GM06990 (cell line): ENCODE measurements at regions not wholly inside any gene's neighbourhood (a gene's known extent, or its start where the extent isn't known, plus 50 kb on each side); places are given as distances from the start of the nearest gene placed in this dataset.

Source experiments
- DNase-seq: peaks from one replicate; pipeline ENCODE4 v3.0.0-alpha.2; 2011; ENCODE audit not compliant: insufficient read length; ENCODE audit errors: extremely low read depth
- H3K27me3 ChIP-seq: replicated peaks from 2 replicates; pipeline ENCODE4 v1.6.0; 2011; ENCODE audit warnings: low read length; ENCODE audit not compliant: control insufficient read depth, insufficient read depth
- H3K36me3 ChIP-seq: 2 replicates; pipeline ENCODE4 v1.5.1; 2011; ENCODE audit warnings: low read length; ENCODE audit not compliant: control insufficient read depth, insufficient read depth
- H3K4me3 ChIP-seq: replicated peaks from 2 replicates; pipeline ENCODE4 v1.5.1; 2011; ENCODE audit warnings: low read depth, mild to moderate bottlenecking, control low read depth, low read length
- CTCF ChIP-seq: IDR thresholded peaks from 2 replicates; pipeline ENCODE4 v1.5.1; 2011; ENCODE audit warnings: low read length, control low read depth, mild to moderate bottlenecking, inconsistent platforms; ENCODE audit not compliant: insufficient read depth, poor library complexity, severe bottlenecking

GRCh38 chr6:153405931-153406330 is 274.8 kb upstream of the RGS17 start:
- no peak for DNase-seq
- no peak for TF ChIP-seq CTCF
- H3K4me3 ChIP-seq: no peak overlapping the region
- no peaks in the 10 kb centered on the region for H3K27me3 ChIP-seq
- H3K36me3 ChIP-seq: no peaks in the 10 kb centered on the region

GRCh38 chr6:153401751-153402150 is 270.7 kb upstream of the RGS17 start:
- no peaks in the 10 kb centered on the region for H3K27me3 ChIP-seq
- DNase-seq: no peak
- no peak for TF ChIP-seq CTCF
- H3K4me3 ChIP-seq: no peak overlapping the region
- H3K36me3 ChIP-seq: no peaks in the 10 kb centered on the region

DNA sequence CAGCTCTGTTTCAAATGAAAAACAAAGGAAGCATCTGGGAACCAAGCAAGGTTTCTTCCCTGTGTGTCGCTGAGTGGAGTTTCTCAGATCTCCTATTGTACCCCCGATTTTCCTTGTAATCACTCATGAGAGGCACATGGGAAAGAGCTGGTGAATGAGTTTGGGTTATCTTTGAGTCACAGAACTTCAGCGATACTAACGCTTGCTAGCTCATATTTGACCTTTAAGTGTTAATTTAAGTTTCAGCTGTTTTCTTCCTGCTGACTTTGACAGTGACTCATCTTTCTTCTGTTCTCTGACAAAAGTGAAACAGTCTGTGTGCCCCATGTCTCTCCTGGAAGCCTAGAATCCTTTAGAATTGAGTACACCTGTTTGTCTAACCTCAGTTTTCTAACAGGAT is 261.1 kb upstream of the RGS17 start:
- no peak for TF ChIP-seq CTCF
- Histone ChIP-seq H3K36me3 (no peaks in the 10 kb centered on the region), H3K27me3 (no peaks in the 10 kb centered on the region), H3K4me3 (no peak overlapping the region)
- no peak for DNase-seq

- no peak for TF ChIP-seq CTCF
Measured at GRCh38 chr6:153373869-153374268, 242.8 kb upstream of the RGS17 start.

GRCh38 chr6:153368131-153368530 is 237.0 kb upstream of the RGS17 start:
- no peak overlapping the region for H3K4me3 ChIP-seq
- H3K27me3 ChIP-seq: no peaks in the 10 kb centered on the region
- DNase-seq: no peak
- no peak for TF ChIP-seq CTCF
- no peaks in the 10 kb centered on the region for H3K36me3 ChIP-seq

More at GRCh38 chr6:153373869-153374268, 242.8 kb upstream of the RGS17 start:
- Histone ChIP-seq H3K36me3 (no peaks in the 10 kb centered on the region), H3K4me3 (no peak overlapping the region), H3K27me3 (no peaks in the 10 kb centered on the region)
- DNase-seq: no peak

GRCh38 chr6:153367021-153367420 is 235.9 kb upstream of the RGS17 start:
- H3K4me3 ChIP-seq: no peak overlapping the region
- no peak for TF ChIP-seq CTCF
- H3K27me3 ChIP-seq: no peaks in the 10 kb centered on the region
- DNase-seq: no peak
- no peaks in the 10 kb centered on the region for H3K36me3 ChIP-seq
